Effector CD4-positive, alpha-beta T cell (primary cell): ENCODE measurements at regions not wholly inside any gene's neighbourhood (a gene's known extent, or its start where the extent isn't known, plus 50 kb on each side); places are given as distances from the start of the nearest gene placed in this dataset.
"Not testable (repeated sequence)": the region's sequence is repeated elsewhere in the genome, so short reads cannot be mapped to it uniquely, and the experiment has no call there.

Experiments
- DNase-seq: peaks from one replicate; pipeline ENCODE4 v3.0.0-alpha.2; 2020

DNA sequence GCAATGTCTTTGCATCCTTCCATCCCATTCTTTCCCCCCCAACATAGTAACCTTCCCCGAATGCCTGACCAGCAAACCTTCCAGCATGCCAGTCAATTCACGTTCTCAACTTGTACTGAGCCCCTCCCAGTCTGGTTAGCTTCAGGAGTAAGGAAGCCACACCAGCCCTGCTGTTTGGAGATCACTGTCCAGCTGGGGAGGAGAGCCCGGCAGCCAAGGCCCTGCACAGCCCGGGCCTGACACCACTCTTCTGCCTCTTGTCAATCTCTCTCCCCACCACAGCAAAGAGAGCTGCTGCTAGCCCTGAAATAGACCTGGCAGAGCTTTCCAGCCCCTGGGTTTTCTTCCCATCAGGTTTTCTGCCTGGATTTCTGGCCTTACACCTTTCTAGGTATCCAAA lies 185.8 kb upstream of the ID2 start:
- DNase-seq: no peak

DNA sequence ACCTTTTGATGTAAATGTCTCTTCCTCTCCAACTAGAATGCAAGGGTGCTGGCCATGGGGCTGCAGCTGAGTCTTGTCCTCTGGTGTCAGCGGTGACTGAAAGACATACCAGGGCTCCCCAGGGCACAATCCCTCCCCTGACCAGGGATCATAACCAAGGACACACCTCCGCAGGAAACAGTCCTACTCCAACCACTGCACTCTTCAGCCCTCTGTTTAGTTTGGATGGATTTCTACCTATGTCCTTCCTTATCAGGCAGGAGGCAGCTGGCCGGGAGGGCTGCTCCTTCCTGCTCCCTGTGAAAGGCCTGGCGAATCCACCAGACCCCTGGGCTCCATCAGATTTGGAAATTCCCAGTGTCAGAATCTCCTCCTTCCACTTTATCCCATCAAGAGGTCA lies 185.2 kb upstream of the ID2 start:
- DNase-seq: no peak

DNA sequence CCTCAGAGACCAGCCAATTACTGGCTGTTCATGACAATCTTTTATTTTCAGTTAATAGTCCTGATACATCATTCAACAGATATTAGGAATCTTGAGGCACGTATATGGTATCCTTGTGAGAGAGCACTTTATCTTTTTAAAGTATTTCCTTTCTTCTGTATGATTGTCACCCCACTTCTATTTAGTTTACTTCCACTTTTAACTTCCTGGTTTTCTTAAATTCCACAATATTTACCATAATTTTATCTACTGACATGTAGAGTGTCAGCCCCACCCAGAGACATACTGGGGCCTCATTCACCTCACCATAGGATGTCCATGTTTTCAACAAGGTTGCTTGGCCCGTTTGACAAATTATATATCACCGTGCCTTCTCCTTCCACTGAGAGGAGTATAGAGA lies 182.9 kb upstream of the ID2 start:
- no peak for DNase-seq

DNA sequence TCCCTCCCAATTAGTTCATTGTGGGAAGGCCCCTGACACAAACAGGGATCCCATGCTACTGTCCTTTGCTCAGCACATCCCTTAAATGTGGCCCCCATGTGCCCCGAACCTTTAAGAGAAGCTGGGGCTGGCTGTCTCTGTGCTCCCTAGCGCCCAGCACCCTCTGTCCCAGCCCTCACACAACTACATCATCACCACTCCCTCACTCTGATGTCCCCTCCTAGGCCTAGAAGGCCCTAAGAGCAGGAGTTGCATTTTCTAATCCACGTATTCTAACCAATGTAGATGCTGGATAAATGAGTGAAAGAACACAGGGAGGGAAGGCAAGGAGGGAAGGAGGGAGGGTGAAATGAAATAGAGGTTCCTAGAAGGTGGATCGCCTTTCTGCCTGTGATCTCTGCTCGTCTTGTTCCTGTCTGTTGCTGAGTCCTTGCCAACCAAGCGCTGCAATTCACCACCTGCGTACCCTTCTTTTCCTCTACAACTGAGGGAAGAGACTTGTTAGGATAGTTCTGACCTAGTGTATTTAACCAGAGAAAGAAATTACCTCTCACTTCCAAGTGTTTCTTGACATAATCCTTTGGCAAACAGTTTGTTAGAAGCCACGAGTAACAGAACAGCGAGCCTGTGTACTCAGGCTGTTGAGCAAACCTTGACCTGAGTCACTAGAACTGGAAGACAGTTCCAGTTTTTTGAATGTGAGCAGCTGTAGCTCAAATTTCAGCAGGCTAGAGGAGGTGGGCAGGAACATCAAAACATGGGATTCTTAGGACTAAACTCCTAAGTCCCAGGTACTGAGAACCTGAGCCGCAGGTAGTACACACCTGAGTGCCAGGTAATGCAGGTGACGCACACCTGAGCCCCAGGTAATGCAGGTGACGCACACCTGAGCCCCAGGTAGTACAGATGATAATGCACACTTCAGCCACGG lies 181.5 kb upstream of the ID2 start:
- no peak for DNase-seq

DNA sequence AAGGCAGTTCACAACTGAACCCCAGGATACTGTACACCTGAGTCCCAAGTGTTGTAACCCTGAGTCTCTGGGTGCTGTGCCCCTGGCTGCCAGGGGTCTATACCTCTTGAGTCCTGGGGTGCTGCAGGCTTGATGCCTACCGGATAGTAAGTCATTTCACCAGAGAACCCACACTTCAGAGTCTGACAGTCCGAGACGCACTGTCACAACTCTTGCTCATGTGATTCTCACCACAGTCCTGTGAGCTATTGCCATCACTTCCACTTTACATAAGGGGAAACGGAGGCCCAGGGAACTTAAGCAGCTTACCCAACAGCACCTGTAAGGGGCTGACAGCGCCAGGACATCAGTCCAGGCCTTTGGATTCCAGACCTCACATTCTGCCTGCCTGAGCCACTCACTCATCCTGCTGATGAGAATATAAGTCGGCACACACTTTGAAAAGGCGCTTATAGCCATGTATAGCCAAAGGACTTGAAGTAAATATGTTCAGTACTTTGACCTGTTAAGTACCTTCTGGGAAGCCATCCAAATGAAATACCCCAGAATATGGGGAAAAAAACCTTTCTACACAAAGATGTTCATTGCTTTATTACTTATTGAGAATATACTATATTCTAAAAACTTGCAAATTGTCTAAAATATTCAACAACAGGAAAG lies 180.7 kb upstream of the ID2 start:
- no peak for DNase-seq

DNA sequence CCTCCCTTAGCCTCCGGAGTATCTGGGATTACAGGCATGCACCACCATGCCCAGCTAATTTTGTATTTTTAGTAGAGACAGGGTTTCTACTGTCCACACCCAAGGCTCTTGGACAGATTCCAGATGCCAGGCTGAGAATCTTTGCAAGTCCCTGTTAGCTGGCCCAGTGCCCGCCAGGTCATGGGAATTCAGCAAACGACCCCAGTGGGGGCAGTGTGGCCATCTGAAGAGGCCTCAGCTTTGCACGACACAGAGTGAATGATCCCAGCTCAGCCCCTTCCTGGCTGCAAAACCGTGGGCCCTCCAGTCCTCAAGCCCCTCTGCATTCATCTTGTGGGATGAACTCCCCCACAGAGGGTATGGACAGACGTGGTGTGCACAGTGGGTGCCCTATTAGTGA lies 179.5 kb upstream of the ID2 start:
- no peak for DNase-seq

DNA sequence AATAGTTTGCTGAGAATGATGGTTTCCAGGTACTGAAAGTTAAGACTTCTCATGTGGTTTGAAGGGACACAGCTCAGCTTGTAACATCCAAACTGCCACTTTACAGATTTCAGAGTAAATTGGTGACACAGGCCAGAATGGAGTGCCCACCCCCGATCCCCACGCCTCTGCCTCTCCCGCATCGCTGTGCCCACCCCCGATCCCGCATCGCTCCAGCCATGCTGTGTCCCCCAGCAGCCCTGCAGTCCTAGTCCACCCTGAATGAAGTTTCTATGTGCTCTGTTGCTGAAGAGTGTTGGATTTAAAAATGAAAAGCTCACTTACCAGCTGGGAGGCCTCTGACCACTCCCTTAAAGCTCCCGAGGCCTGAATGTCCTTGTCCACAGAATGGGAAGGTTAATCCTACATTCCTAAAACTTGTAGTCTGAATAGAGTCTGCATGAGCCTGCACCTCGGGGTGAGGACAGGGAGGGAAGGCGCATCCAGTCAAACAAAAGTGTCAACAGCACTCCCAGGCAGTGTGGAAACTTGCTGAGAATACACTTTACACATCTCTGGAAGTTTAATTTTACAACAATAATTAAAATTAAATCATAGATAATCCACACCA lies 176.4 kb upstream of the ID2 start:
- no peak for DNase-seq

DNA sequence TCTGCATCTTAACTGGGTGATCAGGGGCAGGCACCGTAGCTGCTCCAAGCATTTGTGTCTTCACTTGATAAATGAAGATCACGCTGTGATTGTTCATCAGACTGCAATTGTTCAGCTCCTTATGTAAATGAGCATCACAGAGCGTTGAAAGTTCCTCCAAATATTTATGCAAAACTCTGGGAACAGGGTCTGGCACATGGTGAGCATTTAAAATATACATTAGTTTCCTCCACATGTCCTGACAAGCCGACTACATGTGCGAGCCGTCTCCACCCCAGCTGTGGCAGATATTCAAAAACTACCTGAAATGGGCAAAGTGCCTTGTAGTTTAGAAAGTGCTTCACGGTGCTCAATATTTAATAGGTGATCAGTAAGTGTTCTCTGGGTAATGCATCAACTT lies 175.1 kb upstream of the ID2 start:
- DNase-seq: no peak

DNA sequence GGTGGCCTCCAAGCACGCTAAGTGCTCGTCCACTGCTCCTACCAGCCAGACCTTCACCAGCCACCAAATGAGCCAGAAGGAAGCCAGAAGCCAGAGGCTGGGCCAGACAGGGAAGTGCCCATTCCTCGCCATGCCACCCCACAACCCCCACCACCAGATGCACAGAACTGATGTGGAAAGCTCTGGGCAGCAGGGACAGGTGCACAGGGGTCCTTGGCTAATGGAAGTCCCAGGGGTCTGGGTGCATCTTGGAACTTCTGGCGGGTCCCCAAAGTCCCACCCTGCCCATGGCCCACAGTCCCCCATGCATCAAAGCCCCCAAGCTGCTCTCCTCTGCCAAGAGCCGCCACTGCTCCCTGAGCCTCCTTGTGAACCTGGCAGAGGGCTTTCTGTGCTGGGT lies 173.1 kb upstream of the ID2 start:
- DNase-seq: no peak

DNA sequence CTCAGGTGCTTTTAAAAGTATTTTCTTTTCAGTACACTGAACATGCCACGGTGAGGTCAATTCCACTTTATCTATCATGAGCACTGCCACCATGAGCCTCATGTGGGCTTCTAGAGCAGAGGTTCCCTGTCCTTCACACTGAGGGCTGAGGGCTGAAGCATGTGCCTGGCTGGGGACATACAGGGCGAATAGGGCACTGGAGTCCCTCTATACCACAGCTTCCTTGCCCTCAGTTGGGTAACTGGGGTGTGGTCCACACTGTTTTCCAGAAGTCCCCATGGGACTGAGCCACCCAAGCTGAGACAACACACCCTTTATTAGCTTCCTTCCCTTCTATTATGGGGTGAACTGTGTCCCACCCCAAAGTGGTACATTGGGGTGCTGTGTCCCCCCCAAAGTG lies 172.2 kb upstream of the ID2 start:
- DNase-seq: no peak

DNA sequence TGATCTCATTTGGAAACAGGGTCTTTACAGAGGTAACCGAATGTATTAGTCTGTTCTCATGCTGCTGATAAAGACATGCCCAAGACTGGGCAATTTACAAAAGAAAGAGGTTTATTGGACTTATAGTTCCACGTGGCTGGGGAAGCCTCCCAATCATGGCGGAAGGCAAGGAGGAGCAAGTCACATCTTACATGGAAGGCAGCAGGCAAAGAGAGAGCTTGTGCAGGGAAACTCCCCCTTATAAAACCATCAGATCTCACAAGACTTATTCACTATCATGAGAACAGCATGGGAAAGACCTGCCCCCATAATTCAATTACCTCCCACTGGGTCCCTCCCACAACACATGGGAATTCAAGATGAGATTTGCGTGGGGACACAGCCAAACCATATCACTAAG lies 171.8 kb upstream of the ID2 start:
- not testable (repeated sequence) for DNase-seq

DNA sequence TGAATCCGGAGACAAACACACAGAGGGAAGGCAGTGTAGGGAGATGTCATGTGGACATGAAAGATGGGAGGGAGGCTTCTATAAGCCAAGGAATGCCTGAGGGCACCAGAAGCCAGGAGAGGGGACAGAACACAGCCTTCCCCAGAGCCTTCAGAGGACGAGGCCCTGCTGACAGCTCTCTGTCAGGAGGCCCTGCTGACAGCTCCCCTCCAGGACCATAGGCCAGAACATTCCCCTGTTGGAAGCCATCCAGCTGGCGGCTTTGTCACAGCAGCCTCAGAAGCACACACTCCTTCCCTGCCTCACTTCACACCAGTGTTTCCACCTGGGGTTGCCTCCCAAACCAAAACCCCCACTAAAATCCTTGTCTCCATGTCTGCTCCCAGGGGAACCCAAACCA lies 171.3 kb upstream of the ID2 start:
- no peak for DNase-seq

DNA sequence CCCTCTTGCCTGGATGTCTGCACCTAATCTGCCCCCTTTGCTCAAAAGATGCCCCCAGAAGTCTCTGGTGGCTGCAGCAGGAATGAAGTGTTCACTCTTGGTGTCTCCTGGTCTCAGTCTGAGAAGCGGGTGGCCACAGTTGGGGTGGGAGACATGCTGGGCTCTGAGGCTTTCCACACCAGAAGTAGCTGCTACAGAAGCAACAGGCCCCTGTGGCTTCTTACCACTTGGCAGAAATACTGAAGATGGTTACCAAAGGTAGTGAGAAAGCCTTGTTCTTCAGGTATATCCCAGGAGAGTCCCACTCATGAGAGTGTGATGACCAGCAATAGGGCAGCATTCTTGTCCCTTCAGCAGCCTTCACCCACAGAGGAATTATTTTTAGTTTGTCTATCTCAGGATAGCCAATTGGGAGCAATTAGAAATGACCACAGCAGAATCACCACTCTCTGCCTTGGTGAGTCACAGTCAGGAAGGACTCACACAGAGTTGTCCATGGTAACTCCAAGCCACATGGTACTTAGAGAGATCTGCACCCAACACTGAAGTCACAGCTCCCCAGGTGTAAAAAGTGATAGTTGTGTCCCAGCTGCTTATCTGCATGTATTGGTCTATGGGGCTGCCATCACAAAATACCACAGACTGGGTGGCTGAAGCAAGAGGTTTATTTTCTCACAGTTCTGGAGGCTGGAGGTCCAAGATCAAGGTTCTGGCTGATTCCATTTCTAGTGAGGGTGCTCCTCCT lies 169.8 kb upstream of the ID2 start:
- DNase-seq: no peak

DNA sequence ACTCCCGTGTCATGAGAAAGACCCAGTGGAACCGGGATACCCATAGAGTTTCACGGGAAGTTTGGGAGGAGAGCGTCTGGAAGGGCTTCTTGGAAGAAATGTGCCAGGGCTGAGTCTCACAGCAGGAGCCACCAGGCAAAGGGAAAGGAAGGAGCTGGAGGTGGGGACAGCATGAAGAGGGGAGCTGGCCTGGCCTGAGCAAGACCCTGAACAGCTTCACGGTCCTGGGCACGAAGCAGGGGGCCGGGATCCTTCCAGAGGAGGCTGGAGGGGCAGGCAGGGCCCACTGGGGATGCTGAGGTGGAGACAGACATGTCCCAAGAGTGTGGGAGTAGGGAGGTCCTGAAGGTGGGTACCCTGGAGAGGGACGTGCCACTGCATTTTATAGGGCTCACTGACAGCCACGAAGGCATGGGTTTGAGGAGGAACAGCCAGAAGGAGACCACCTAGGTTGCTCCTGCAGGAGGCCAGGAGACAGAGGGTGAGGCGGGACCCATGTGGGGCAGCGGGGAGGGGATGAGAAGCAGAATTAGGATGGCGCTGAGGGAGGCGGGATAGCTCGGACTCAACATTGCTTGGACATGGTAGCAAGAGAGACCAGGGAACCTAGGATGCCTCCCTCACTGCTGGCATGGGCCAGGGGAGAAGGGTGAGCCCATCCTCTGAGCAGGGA lies 168.1 kb upstream of the ID2 start:
- no peak for DNase-seq

DNA sequence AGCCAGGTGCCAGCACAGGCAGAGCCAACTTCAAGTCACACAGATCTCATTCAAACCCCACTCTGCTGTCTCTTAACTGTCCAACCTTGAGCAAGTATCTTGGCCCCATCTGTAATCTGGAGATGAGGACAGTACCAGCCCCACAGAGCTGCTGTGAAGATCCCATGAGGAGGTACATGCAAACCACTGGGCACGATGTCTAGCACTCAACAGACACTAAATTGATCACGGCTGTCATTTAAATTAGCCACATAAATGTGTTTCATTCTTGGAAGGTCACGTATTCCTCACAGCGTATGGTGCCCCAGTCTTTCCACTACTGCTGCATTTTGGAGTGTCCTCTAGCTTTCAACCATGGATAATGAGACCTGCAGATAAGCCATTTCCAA lies 167.6 kb upstream of the ID2 start:
- no peak for DNase-seq

DNA sequence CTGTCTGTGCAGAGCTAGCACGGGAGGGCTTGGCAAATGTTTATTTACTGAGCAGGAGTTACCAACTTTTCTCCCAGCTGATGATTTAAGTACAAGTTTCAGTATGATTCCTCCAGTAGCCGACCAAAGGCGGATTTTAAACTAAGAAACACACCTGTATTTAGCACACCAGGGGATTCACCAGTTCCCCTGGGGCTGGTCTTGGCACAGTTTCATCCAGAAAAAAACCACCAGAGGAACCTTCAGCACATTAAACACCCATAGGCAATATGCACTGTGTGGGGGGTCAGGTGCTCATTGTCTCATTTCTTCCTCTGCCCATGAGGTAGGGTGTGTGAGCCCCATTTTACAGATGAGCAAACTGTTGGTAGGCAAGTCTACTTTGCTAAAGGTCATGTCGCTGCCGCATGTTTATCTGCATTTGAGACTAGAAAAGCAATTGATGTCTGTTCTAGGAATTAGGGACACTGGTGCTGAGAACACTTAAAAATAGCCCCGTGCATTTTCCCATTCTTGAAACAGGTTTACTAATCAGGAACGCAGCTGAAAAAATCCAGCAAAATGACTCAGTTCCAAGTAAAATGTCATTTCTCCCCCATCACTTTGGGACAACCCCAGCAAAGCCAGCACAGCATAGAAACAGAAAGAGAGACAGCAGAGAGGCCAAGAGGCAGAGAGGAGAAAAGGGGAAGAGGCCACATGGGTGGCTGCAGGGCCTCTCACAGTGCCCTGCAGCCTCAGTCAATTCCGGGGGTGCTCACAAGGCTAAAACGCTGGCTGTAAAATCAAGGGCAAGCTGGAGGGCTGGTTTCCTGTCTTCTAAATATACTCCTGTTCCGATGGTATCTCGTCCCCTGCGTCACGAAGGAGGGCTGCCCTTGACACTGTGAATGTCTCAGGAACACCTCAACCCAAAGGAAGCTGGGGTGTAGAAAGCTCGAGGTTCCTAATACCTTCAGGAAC lies 166.8 kb upstream of the ID2 start:
- peak; percentile 42 for DNase-seq

DNA sequence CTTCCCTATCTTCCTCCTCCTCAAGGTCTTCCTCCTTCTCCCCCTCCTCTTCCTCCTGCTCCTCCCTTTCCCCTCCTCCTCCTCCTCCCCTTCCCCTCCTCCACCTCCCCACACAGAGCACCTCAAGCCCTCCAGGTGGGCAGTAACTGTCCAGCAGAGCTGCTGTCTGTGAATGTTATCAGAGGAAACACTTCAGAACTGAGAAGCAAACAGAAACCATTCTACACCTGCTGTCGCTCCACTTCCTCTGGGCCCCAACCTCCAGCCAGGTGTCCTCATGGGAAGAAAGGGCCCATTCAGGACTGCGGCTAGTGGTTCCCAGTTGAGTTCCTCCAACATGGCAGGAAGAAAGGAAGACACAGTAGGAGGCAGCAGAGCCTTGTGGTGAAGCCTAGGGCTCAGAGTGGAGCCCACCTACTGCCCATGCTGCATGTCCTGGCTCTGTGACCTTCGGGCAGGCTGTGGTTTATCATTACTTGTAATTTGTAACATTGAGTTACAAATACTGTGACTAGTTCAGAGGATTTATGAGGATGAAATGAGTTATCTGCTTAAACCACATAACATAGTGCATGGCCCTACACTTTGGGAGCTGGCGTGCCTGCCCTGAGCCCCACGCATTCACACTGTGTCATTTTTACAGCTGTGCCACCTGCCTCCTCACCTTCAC lies 165.9 kb upstream of the ID2 start:
- DNase-seq: no peak

DNA sequence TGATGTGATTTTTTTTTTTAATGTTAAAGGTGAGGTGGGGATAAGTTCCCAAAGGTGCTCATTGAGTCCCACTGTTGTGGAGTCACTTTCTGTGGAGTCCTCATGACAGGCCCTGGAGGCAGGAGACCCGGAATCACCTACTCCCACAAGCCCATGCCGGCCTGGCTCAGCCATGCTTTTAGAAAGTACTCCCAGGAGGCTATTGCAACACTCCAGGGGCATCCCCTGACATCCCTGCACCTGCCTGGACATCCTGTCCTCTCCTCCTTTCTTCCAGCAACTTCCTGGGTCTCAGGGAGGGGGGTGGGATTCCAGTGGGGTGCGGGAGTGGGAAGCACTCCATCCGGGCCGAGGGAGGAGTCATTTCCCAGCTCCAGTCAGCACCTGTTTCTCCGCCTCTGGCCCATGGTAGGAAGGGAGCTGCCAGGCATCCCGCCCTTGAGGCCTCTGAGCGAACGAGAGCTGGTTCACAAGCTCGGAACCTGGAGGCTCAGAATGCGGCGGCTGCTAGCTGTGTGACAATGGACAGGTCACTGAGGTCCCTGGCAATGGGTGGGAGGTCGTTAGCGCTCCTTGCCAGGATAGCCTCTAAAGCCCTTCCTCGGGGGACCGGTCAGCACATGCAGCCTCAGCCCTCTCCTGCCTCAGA lies 163.9 kb upstream of the ID2 start:
- no peak for DNase-seq

DNA sequence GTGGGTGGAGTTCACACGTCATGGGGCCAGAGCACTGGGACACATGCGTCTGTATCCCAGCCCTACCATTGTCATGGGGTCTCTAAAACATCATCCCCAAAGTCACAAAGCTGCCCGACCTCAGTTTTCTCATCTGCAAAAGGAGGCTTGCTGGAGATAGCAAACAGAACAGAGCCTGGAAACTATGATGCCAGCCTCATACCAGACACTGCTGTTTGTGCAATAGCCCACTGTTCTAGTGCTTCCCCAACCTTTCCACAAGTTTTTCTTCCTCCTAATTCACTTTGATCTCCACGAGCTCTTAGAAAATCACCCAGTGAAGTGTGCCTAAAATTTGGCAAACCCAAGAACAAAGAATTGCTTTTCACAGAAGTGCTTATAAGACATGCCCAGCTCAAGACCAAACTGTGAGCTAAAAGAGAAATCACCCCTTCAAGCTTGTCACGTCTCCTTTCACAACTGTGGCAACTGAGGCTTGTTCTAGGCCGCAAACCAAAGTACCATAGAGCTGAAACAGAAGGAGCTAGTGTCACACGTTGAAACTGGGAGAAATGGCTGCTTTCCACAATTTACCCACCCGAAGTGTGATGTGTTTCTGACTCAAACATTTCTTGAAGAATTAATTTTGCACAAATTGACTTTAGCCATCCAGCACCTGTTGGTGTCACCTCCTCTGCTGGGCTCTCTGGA lies 162.7 kb upstream of the ID2 start:
- no peak for DNase-seq
